ENCODE measurements at regions not wholly inside any gene's neighbourhood (a gene's known extent, or its start where the extent isn't known, plus 50 kb on each side); places are given as distances from the start of the nearest gene placed in this dataset.

DNA sequence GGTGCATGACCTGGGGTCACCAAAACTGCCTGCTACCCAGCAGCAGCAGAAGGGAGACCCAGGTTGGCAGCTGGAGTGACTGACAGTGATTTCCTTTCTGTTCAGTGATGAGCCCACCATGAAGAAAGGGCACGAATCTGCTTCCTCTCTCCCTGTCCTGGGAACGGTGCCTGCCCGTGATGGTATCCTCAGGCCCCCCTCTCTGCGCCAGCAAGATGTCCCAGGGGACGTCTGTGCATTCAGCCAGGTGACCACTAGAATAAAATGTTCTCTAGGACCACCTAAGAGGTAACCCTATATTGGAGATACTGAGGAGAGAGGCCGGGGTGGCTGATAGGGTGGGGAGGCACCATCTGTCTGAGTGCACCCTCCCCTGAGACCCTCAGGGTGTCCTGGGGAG, 294.7 kb downstream of the QKI start:
- Mint-ChIP-seq H3K27me3 (ENCODE audit: low read depth) (no peaks in the 10 kb centered on the region), H3K36me3 (ENCODE audit: insufficient read depth in 1 of 3, low read depth in 3 of 3) (no peaks in the 10 kb centered on the region), H3K9me3 (no peaks in the 10 kb centered on the region), H3K27ac (no peak overlapping the region), H3K4me3 (no peak overlapping the region), H3K4me1 (peaks cover 4 to 6% of the 10 kb centered on the region in 2 experiments; a peak in 2 of 4 replicates)
- H3K56ac ChIP-seq (ENCODE audit: insufficient read length, low read depth, low read length), result no peak overlapping the region
- no peak overlapping the region for H2BK120ac ChIP-seq (ENCODE audit: low read depth, low read length, poor library complexity, severe bottlenecking)
- no peak for DNase-seq
- no peak overlapping the region for H2AFZ ChIP-seq (ENCODE audit: low read length)
- H3K4me2 ChIP-seq (ENCODE audit: insufficient read depth, insufficient read length, low read length), result no peak overlapping the region
- no peak overlapping the region for H4K5ac ChIP-seq (ENCODE audit: insufficient read length, low read depth, low read length)
- H3K27me3 ChIP-seq (ENCODE audit: insufficient read depth, low read length), result no peaks in the 10 kb centered on the region
- H3K23me2 ChIP-seq (ENCODE audit: insufficient read length, low read depth, low read length, poor library complexity, severe bottlenecking), result no peaks in the 10 kb centered on the region
- no peaks in the 10 kb centered on the region for H3K4me1 ChIP-seq (ENCODE audit: insufficient read depth, low read length)
- H4K8ac ChIP-seq (replicated peaks; ENCODE audit: insufficient read length, low read depth, low read length), result no peak overlapping the region
- no peak overlapping the region for H2BK12ac ChIP-seq (ENCODE audit: insufficient read length, low read depth, low read length)
- H3K9ac ChIP-seq (ENCODE audit: extremely low read depth, insufficient read length, low read length), result no peak overlapping the region
- no peak overlapping the region for H2BK20ac ChIP-seq (ENCODE audit: low read depth, low read length, poor library complexity, severe bottlenecking)
- no peaks in the 10 kb centered on the region for H3K9me3 ChIP-seq (ENCODE audit: control insufficient read depth, low read depth, low read length)
- no peak overlapping the region for H2BK15ac ChIP-seq (ENCODE audit: low read depth, low read length)
- no peaks in the 10 kb centered on the region for H4K20me1 ChIP-seq (ENCODE audit: control insufficient read depth, insufficient read depth, insufficient read length)
- no peak overlapping the region for H3K4ac ChIP-seq (ENCODE audit: low read depth, low read length)
- TF ChIP-seq, protein P1, sequence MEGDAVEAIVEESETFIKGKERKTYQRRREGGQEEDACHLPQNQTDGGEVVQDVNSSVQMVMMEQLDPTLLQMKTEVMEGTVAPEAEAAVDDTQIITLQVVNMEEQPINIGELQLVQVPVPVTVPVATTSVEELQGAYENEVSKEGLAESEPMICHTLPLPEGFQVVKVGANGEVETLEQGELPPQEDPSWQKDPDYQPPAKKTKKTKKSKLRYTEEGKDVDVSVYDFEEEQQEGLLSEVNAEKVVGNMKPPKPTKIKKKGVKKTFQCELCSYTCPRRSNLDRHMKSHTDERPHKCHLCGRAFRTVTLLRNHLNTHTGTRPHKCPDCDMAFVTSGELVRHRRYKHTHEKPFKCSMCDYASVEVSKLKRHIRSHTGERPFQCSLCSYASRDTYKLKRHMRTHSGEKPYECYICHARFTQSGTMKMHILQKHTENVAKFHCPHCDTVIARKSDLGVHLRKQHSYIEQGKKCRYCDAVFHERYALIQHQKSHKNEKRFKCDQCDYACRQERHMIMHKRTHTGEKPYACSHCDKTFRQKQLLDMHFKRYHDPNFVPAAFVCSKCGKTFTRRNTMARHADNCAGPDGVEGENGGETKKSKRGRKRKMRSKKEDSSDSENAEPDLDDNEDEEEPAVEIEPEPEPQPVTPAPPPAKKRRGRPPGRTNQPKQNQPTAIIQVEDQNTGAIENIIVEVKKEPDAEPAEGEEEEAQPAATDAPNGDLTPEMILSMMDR (conservative IDR thresholded peaks at IDR 0.05), result no peak
- no peak overlapping the region for H3K27ac ChIP-seq (ENCODE audit: insufficient read length, low read depth, low read length)
- H4K91ac ChIP-seq (ENCODE audit: insufficient read length, low read depth, low read length), result no peak overlapping the region
- H2BK5ac ChIP-seq (ENCODE audit: insufficient read length, low read length), result no peak overlapping the region
- no peaks in the 10 kb centered on the region for H3K79me2 ChIP-seq (ENCODE audit: insufficient read depth, low read length)
- H3T11ph ChIP-seq (ENCODE audit: low read length), result no peak overlapping the region
- no peak overlapping the region for H3K23ac ChIP-seq (ENCODE audit: insufficient read length, low read depth, low read length)
- no peak overlapping the region for H2AK5ac ChIP-seq (ENCODE audit: insufficient read length, low read length)
- no peak overlapping the region for H3K14ac ChIP-seq (ENCODE audit: insufficient read depth, low read length)
- WGBS (ENCODE audit: extremely low coverage, insufficient read length, low lambda C conversion rate), result no CpG with 5 or more reads among the region's 6 CpGs
- no peak overlapping the region for H3K18ac ChIP-seq (ENCODE audit: insufficient read length, low read depth, low read length)
- no peaks in the 10 kb centered on the region for H3K79me1 ChIP-seq (ENCODE audit: insufficient read depth, low read depth, low read length, poor library complexity, severe bottlenecking)

Data from H9 (cell line).